ENCODE measurements at regions not wholly inside any gene's neighbourhood (a gene's known extent, or its start where the extent isn't known, plus 50 kb on each side); places are given as distances from the start of the nearest gene placed in this dataset.

DNA sequence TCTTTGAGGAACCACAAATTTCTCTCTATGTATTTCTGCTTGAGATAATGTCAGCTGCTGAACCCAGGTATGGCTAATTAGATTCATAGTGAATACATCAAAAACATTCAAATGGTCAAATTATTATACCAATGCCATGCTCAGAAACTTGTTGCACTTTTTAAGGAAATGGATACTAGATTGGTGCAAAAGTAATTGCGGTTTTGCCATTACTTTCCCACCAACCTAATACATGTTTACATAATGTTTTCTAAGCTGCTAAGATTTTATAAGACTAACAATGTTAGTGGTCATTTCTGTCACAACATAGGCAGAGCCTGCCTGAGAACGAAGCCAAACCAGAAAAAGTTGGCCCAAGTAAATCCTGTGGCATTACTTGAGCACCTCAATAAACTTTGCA, 568.2 kb upstream of the LRATD1 start (continued):
- TF ChIP-seq, protein P1, sequence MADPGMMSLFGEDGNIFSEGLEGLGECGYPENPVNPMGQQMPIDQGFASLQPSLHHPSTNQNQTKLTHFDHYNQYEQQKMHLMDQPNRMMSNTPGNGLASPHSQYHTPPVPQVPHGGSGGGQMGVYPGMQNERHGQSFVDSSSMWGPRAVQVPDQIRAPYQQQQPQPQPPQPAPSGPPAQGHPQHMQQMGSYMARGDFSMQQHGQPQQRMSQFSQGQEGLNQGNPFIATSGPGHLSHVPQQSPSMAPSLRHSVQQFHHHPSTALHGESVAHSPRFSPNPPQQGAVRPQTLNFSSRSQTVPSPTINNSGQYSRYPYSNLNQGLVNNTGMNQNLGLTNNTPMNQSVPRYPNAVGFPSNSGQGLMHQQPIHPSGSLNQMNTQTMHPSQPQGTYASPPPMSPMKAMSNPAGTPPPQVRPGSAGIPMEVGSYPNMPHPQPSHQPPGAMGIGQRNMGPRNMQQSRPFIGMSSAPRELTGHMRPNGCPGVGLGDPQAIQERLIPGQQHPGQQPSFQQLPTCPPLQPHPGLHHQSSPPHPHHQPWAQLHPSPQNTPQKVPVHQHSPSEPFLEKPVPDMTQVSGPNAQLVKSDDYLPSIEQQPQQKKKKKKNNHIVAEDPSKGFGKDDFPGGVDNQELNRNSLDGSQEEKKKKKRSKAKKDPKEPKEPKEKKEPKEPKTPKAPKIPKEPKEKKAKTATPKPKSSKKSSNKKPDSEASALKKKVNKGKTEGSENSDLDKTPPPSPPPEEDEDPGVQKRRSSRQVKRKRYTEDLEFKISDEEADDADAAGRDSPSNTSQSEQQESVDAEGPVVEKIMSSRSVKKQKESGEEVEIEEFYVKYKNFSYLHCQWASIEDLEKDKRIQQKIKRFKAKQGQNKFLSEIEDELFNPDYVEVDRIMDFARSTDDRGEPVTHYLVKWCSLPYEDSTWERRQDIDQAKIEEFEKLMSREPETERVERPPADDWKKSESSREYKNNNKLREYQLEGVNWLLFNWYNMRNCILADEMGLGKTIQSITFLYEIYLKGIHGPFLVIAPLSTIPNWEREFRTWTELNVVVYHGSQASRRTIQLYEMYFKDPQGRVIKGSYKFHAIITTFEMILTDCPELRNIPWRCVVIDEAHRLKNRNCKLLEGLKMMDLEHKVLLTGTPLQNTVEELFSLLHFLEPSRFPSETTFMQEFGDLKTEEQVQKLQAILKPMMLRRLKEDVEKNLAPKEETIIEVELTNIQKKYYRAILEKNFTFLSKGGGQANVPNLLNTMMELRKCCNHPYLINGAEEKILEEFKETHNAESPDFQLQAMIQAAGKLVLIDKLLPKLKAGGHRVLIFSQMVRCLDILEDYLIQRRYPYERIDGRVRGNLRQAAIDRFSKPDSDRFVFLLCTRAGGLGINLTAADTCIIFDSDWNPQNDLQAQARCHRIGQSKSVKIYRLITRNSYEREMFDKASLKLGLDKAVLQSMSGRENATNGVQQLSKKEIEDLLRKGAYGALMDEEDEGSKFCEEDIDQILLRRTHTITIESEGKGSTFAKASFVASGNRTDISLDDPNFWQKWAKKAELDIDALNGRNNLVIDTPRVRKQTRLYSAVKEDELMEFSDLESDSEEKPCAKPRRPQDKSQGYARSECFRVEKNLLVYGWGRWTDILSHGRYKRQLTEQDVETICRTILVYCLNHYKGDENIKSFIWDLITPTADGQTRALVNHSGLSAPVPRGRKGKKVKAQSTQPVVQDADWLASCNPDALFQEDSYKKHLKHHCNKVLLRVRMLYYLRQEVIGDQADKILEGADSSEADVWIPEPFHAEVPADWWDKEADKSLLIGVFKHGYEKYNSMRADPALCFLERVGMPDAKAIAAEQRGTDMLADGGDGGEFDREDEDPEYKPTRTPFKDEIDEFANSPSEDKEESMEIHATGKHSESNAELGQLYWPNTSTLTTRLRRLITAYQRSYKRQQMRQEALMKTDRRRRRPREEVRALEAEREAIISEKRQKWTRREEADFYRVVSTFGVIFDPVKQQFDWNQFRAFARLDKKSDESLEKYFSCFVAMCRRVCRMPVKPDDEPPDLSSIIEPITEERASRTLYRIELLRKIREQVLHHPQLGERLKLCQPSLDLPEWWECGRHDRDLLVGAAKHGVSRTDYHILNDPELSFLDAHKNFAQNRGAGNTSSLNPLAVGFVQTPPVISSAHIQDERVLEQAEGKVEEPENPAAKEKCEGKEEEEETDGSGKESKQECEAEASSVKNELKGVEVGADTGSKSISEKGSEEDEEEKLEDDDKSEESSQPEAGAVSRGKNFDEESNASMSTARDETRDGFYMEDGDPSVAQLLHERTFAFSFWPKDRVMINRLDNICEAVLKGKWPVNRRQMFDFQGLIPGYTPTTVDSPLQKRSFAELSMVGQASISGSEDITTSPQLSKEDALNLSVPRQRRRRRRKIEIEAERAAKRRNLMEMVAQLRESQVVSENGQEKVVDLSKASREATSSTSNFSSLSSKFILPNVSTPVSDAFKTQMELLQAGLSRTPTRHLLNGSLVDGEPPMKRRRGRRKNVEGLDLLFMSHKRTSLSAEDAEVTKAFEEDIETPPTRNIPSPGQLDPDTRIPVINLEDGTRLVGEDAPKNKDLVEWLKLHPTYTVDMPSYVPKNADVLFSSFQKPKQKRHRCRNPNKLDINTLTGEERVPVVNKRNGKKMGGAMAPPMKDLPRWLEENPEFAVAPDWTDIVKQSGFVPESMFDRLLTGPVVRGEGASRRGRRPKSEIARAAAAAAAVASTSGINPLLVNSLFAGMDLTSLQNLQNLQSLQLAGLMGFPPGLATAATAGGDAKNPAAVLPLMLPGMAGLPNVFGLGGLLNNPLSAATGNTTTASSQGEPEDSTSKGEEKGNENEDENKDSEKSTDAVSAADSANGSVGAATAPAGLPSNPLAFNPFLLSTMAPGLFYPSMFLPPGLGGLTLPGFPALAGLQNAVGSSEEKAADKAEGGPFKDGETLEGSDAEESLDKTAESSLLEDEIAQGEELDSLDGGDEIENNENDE (IDR thresholded peaks at IDR 0.05; ENCODE audit: insufficient replicate concordance, low read length) = no peak
- TF ChIP-seq EZH2 (IDR thresholded peaks at IDR 0.05; ENCODE audit: low read depth, low read length, severe bottlenecking) (no peak), TBP (IDR thresholded peaks at IDR 0.05; ENCODE audit: low read depth, low read length) (no peak), SIN3A (conservative IDR thresholded peaks at IDR 0.05 in 1 of 2, IDR thresholded peaks at IDR 0.05 in 1 of 2; ENCODE audit: low read depth in 1 of 2, low read length in 2 of 2) (no peak), CBX8 (IDR thresholded peaks at IDR 0.05; ENCODE audit: borderline replicate concordance, low read depth, low read length) (no peak), TEAD4 (IDR thresholded peaks at IDR 0.05; ENCODE audit: low read depth, low read length) (no peak), GABPA (IDR thresholded peaks at IDR 0.05; ENCODE audit: borderline replicate concordance, insufficient read depth, low read length) (no peak), TAF7 (optimal IDR thresholded peaks at IDR 0.05; ENCODE audit: borderline replicate concordance, low read depth, low read length) (no peak), CHD2 (IDR thresholded peaks at IDR 0.05; ENCODE audit: low read length) (no peak), SUZ12 (IDR thresholded peaks at IDR 0.05; ENCODE audit: low read length) (no peak), JUND (IDR thresholded peaks at IDR 0.05; ENCODE audit: low read length) (no peak)
- TF ChIP-seq, protein P2, sequence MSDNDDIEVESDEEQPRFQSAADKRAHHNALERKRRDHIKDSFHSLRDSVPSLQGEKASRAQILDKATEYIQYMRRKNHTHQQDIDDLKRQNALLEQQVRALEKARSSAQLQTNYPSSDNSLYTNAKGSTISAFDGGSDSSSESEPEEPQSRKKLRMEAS (IDR thresholded peaks at IDR 0.05) = no peak

All from H1 (cell line).